Iris pigment epithelial cell (primary cell): ENCODE measurements at regions not wholly inside any gene's neighbourhood (a gene's known extent, or its start where the extent isn't known, plus 50 kb on each side); places are given as distances from the start of the nearest gene placed in this dataset.
"Not testable (repeated sequence)": the region's sequence is repeated elsewhere in the genome, so short reads cannot be mapped to it uniquely, and the experiment has no call there.

Experiments used
- DNase-seq: peaks from one replicate; pipeline ENCODE4 v3.0.0-alpha.2; 2011; ENCODE audit warnings: low read depth

DNA sequence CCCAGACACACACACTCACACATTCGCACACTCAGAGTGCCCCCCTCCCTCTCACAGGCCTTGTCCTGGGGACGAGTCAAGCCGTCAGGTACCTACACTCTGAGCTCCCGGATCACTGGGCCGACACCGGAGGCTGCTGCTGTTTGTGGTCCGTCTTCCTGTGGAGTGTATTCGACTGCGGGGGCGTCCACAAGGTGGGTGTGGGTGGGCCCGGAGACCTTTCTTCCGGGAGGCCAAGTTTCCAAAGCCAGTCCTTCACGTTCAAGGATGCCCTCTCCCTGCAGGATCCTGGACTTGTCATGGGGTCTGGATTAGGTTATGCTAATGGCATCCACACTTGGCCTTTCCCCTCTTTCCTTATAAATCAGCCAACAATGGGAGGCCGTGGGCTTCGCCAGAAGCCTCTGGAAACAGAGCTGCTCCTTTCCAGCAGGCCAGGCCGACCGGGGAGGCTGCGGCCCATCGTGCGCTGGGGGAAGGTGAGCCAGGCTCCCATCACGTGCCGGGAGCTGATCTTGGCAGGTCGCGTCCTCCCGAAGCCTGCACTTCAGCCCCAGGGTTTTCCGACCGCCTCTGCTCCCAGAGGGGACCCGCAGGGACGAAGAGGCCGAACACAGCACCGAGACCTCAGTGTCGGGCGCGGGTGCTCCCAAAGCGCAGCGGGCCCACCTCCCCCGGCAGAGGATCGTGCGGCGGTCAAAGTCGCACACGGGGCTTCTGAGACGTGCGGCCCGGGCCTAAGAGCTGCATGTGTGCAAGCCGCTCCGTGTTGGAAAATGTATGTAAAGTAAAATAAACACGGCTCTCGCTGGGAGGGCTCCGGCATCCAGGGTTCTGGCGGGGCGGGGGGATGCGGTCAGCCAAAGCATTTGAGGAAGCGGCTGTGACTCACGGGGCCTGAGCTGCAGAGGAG, 196.5 kb upstream of the ZNF469 start:
- peak; percentile 92 for DNase-seq

DNA sequence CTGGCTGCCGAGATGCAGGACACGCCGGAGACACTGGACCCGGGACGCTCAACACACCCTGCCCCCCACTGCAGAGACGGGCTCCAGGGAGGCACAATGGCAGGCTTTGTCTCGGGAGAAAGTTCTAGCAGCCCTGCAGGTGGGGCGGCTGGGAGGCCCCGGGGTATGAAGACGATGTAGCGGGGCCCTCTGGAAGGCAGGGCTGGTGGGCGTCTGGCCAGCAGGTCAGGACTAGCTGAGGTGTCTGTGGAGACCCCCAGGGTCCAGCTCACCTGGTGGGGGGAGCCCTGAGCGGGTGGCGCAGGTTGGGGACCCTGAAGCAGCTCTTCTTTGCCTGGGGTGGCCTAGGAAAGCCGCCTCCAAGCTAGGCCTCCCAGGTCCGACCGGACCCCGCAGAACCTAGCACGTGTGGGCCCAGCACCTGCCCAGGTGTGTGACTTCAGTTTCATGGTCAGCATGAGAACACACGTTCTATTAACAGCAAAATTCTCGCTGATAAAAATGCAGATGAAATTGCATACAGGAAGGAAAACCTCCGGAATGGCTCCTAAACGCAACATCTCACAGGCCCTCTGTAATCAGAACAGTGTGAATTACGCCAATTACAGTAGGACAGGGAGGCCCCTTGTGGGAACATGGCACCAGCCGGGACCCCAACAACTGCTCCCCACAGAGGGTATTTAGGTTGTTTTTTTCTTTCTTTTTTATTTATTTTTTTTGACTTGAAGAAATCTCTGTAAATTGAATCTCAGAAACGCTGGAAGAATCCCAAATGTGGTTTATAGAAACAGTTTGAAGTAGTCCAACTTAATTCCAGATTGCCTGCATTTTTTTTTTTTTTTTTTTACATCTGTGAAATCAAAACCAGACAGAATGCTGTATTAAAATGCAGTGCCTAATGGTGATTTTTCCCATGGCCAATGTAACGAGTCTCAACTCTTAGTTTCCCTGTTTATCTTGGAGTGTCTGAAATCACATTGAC, 195.6 kb upstream of the ZNF469 start:
- DNase-seq, result peak; percentile 47

DNA sequence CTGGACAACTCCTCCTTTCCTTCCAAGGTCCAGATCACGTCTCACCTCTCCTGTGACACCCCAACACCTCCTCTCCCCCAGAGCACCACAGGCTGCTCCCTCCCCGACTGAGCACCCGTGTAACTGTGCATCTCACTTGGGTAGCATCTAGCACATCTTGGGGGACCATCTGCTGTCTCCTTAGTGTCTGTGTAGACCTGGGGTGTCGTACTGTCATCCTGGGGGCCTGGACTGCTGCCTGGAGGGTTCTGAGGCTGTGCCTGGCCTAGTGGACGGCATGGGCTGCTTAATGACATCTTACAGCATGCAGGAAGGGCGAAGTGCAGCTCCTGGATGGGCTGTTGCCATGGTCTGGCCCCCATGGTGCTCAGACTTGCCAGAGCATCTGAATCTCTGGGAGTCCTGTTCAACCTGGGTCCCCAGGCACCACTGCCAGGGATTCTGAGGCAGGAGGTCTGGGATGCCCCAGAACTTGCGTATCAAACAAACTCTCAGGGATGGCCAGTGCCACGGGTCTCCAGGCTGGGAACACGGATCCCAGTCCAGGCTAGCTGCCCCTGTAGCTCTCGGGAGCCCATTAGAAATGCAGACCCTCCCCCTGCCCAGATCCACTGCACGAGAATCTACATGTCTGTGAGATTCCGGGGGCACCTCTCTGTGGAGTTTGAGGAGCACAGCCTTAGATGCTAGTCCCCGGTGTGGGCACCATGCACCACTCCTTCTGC, 194.4 kb upstream of the ZNF469 start:
- DNase-seq, result not testable (repeated sequence)

DNA sequence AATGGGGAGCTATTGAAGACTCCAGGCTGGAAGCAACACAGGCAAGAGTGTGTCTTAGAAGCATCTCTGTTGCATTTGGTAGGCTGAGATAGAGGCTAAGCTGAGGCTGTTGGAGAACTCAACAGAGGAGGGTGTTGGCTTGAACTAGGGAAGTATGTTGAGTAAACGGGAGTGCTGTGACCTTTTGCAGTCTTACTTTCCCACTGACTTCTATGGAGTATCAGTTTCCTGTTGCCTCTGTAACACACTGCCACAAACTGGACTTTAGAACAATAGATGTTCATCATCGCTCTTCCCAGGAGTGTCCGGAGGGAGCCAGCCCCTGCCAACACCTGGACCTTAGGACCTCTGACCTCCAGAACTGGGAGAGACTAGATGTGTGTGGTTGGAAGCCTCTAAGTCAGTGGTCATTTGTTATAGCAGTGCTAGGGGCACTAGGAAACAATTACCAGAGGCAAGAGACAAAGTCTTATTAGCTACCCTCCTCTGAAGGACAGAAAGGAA, 192.1 kb upstream of the ZNF469 start:
- DNase-seq, result not testable (repeated sequence)

DNA sequence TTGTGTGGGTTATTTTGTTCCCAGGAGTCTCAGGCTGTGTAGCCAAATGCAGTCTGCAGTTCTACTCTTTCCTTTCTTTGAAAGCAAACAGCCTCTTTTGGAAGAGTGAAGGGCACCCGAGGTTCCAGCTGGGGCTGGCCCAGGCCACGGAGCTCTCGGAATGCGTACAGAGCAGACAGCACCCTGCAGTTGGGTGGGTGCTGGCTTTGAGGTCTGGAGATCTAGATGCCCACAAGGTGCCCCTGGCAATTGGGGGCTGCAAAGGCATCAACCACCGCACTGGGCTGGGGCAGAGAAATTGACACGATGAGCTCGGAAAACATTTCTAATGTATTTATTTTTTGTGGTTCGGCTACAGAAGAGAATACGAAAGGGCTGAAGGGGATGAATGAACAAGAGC, 191.6 kb upstream of the ZNF469 start:
- DNase-seq, result not testable (repeated sequence)

DNA sequence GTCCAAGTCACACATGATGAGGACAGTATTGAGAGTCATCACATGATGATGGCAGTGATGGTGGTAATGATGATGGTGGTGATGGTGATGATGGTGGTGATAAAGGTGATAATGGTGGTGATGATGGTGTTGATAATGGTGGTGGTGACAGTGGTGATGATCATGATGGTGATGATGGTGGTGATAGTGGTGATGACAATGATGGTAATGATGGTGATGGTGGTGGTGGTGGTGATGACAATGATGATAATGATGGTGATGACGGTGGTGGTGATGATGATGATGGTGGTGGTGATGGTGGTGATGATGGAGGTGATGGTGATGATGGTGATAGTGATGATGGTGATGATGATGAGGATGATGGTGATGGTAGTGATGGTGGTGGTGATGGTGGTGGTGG, 190.2 kb upstream of the ZNF469 start:
- no peak for DNase-seq

DNA sequence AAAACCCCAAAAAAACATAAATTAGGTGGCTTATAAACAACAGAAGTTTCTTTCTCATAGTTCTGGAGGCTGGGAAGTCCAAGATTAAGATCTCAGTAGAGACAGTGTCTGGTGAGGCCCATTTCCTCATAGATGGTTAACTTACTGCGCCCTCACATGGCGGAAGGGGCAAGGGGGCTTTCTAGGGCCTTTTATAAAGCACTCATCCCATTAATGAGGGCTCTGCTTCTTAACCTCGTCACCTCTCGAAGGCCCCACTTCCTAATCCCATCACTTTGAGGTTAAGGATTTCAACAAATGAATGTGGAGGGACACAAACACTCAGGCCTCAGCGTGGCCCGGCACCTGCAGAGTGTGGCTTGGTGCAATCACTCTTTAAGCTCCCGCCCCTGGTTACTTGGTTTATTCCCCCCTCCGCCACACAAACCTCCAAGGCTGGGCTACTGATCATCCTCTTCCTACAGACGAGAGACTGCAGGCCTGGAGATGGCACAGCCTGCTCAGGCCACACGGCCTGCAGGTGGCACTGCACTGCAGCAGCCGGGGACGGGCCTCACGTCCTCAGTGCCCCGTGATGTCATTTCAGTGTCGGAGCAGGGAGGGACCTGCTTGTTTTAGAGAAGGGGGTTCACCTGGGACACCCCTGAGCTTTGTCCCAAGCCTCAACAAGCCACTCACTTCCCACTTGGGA, 188.9 kb upstream of the ZNF469 start:
- DNase-seq, result peak; percentile 63

DNA sequence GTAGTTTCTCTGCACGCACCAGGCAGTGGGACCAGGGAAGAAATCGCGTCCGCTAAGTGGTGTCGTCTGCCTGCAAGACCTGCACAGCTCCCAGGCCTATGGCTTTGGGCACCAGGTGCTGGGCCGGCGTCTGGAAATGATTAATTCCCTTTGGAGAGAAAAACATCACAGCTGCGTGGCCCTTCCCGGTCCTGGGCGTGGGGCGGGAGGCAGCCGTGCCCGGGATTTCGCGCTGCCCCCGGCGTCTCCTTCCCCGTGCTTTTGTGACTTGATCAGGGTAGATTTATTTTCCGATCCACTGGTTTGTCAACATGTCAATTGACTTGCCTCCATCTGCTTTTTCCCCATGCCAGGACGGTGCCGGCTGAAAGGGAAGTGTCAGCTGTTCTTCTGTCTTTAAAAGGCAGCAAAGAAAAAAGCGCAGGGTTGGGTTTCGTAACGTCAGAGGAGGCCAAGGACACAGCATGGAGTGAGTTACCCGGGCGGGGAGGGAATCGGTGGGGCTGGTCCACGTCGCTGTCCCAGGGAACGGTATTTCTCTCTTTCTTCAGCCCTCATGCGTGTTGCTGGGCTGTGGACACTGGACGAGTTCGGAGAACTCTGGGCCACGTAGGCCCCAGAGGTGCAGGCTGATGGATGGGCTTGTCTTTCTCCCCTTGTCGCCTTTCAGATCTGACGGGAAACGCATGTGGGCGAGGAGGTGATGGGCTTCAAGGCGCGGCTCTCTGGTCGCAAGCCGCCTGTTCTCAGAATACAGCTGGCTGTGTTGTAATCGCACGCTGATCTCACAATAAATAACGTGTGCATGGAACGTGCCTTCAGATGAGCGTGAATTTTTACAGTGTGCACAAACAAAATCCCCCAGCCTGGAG, 188.1 kb upstream of the ZNF469 start:
- DNase-seq, result no peak

DNA sequence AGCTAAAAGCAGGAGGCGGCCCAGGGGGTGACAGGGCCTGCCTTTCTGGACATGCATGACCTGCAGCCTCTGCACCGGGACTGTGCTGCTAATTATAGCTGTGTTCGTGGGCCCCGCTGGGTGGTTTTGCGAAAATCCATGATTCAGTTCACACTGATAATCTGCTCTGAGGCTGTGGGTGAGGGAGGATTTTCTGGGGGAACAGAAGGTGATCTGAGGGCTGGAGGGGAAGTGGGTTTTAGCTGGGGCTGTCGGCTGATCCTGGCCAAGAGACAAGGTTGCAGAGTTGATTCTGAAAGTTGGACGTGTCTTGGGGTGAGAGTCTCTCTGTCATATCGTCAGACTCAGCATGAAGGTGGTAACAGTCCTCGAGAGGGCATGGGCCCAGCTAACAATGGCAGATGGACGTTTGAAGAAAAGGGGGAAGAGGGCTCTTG, 187.5 kb upstream of the ZNF469 start:
- no peak for DNase-seq

DNA sequence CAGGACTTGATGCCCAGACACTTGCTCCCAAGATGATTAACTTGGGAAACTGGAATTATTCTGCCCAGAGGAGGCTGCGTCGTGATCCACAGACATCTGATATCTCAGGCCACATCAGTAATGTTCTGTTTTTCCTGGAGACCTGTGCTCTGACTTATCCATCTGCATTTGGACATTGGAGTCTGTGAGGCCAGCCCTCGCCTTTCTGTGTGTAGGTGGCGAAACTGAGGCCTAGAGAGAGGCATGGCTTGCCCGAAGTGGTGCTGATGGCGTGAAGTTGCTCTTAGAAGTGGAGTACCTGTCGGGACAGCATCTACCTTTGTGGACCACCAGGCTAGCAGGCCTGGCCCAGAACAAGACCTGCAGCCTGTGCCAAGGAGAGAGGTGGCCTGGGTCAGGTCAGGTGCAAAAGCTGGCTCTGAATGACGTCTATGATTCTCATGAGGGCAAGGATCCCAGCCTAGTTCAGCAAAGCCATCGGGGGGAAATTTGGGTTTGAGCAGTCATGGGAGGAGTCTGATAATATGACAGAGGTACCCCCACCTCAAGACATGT, 186.8 kb upstream of the ZNF469 start:
- DNase-seq, result no peak

DNA sequence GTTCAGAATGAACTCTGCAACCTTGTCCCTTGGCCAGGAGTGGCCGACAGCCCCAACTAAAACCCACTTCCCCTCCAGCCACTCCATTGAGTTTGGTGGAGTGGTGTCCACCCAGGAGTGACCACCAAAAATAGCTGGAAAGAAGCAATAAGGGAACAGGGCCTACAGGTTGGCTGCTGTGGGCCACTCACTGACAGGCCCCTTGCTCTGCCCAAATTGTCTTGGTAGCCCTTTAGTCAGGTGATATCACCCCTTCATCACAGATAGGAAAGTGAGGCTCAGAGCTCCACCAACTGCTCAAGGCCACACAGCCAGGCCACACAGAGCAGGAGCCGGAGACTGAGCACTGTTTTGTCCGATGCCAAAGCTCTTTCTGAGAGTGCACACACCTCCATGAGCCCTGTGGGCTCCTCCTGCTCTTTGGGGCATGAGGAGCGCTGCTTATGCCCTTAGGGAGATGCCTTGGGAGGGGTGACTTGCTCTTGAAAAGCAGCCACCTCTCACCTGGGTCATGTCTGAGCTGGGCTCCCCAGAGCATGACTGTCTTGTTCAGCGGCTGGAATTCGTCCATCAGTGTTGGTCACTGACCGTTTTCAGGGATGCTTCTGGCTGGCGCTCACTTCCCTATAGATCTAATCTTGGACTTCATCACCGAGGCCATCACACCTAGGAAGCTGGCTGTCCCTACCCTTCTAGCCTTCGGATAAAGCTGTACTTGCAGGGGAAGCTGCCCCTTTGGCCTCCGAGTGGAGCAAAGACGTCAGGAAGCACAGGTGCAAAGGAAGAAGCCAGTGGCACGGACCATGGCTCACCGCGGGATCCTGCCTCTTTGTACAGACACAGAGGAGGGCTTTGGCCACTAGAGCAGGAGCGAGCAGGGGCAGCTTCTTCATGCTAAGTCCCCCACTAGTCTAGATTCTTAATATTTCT, 186.0 kb upstream of the ZNF469 start:
- no peak for DNase-seq

DNA sequence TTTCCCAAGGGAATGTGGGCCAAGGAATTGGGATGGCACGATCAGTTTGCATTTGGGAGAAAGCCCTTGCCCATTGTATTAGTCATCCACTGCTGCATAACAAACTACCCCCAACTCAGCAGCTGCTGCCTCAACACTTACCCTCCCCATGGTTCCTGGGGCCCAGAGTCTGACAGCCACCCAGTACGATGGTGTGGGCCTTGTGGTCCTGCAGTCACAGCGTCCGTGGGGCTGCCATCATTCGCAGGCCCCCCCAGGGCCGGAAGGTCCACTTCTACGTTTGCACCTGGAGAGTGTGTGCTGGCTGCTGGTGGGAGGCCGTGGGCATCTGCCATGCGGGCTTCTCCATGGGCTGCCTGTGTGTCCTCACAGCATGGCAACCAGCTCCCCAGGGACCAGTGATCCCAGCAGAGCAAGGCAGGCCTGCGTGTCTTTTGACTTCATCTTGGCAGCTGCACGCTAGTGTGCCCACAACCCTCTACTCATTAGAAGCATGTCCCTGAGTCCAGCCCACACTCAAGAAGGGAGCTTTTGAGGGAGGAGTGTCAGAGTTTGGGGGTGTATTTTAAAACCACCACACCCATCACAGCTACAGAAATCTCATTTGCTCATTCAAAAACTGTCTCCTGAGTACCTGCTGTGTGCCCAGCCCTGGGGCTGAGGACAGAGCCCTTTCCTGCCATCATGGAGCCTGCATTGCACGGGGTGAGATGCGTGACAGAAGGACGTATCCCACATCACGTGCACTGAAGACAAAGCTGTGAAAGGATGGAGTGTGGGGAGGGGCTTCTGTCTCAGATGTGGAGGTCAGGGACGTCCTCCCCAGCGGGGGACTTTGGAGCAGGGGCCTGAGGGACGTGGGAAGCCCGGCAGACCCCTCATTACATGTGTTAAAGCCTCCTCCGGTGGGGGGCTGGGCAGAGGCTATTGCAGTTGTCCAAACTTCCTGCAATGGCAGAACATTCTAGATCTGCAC, 185.0 kb upstream of the ZNF469 start:
- DNase-seq, result no peak

DNA sequence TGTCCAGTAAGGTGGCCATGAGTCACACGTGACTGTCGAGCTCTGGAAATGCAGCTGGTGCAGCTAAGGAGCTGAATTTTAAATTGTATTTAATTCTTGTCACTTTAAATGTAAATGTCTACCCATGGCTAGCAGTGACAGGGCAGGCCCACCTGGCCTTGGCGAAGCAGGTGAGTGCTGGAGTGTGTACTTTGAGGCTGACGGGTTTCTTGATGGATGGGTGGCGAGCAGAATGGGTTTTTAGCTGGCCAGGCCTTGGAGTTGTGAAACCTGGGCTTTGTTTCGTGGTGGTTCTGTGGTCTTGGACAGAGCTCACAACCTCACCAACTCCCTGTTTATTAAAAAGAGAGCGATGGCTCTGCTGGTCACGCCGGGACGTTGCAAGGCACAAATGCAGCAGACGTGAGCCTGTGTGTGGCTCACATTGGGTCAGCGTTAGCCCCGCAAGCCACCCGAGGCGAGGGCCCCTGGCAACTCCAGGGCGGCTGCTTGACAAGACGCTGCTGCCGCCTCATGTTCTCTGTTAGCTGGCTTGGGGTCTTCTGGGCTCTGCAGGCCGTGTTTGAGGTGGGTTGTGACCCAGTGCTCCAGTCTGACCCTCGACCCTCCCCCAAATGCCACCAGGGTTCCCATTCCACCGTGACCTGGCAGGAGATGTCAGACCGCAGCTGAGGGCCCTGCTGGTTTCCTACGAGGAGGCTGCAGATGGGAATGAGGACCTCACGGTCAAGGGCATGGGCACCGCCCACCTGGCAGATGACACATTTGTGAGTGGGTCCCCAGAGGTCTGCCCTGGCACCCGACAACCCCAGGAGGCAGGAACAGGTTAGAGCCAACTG, 184.1 kb upstream of the ZNF469 start:
- not testable (repeated sequence) for DNase-seq

DNA sequence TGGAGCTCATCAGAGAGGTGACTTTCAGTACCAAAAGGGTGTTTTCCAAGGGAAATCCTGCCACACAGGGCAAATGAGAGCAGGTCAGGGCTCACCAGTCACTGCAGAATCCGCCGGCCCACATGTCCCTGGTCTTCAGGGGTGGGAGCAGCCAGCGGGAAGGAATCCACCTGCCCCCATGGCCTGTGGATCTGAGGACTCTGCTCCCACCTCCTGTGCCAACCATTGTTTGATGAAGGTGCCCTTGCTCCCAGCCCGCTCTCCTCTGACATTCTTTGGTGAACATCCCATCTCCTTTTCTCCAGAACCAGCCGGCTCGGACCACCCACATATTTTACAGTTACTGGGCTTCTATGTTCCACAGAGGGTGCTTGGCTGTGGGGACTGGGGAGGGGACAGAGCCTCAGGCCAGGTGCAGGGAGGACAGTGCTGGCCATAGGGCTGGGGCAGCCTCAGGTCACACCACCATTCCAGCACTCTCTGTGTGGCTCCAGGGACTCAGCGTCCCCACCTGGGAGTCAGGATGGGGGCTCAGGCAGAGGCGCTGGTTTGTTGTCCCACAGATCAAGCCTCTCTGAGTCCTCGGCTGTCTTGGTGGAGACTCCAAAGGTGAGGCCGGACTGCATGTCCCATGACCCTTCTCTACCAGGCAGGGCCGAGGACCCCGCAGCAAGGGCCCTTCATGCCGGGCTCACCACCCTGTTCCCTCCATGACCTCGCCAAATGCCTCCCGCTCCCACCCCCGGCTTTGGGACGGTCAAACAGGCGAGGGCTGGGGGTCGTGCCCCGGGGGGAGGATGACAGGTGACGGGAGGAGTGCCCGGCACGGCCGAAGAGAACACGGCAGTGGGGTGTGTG, 183.2 kb upstream of the ZNF469 start:
- not testable (repeated sequence) for DNase-seq

DNA sequence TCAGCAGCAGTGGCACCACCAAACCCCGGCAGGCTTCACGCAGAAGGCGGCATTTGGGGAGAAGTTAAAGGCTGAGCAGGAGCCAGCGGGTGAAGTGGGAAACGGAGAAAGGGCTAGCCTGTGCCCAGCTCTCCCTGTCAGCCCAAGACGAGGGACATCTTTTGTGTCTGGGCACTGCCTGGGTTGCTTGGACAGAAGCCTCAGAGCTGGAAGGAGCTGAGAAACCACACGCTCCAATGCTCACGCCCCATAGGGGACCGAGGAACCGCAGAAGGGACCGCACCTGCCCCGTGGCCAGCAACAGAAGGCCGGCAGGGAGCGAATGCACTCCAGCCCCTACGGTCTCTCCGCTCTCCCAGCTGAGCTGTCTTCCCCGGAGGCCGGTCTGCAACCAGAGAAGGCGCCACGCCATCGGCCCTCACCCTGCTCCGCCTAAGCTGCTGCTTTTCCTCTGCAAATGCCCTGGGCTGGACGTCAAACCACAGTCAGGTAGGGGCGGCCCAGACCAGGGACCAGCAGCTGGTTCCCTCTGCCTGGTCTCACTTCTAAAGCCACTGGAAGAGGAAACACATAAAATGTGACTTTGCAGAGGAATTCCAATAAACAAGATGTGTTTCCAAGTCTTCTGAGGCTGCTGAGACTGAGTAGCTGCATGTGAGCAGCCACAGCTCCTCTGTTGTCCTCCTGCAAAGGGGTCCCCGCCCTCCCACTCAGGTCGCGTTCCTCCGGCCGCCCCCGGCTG, 182.4 kb upstream of the ZNF469 start:
- DNase-seq, result not testable (repeated sequence)
